ENCODE measurements at regions not wholly inside any gene's neighbourhood (a gene's known extent, or its start where the extent isn't known, plus 50 kb on each side); places are given as distances from the start of the nearest gene placed in this dataset.
"Not testable (repeated sequence)": the region's sequence is repeated elsewhere in the genome, so short reads cannot be mapped to it uniquely, and the experiment has no call there.

- no peak for TF ChIP-seq CTCF (conservative IDR thresholded peaks at IDR 0.05)
- peak overlapping the region; percentile 26; the same call in 1 of the 2 replicates for H3K27ac ChIP-seq
Observed at GRCh38 chr2:129035992-129036391, 717.3 kb upstream of the HS6ST1 start.

GRCh38 chr2:129043677-129044076, 725.0 kb upstream of the HS6ST1 start:
- not testable (repeated sequence) for H3K27ac ChIP-seq

- H3K27ac ChIP-seq = not testable (repeated sequence)
Observed at GRCh38 chr2:129046475-129046874, 727.8 kb upstream of the HS6ST1 start.

DNA sequence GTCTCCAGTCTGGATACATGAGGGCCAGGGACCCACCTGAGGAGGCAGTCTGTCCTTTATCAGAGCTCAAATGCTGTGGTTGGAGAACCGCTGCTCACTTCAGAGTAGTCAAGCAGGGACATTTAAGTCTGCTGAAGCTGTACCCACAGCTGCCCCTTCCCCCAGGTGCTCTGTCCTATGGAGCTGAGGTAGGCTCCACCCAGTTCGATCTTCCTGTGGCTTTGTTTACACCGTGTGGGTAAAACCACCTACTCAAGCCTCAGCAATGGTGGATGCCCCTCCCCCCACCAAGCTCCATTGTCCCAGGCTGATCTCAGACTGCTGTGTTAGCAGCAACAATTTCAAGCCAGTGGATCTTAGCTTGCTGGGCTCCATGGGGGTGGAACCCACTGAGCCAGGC, 731.4 kb upstream of the HS6ST1 start:
- no peak for TF ChIP-seq CTCF (conservative IDR thresholded peaks at IDR 0.05)
- H3K27ac ChIP-seq = no peak overlapping the region

- peak overlapping the region; percentile 100; the same call in 1 of the 2 replicates for H3K27ac ChIP-seq
- no peak for TF ChIP-seq CTCF (conservative IDR thresholded peaks at IDR 0.05)
Observed at GRCh38 chr2:129055242-129055641, 736.6 kb upstream of the HS6ST1 start.

DNA sequence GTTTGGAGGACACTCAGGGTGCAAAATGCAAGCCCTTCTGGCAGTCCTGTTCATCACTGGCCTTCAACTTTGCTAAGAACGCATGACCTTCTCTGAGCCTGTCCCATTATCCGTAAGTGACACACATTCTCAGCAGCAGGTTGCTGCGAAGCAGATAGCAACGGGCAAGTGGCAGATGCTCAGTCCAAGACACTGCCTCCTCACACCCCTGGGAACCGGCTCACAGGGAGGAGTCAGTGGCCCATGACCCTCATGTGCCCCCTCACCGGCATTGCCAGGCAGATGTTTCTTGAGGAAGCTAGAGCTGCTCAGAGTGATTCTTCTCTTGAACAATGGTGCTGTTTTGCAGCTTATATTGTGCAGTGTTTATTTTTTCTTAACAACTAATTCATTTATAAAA, 737.2 kb upstream of the HS6ST1 start:
- H3K27ac ChIP-seq = peak overlapping the region; percentile 100; the same call in 1 of the 2 replicates
- TF ChIP-seq CTCF (conservative IDR thresholded peaks at IDR 0.05) = no peak

GRCh38 chr2:129056309-129056958, 737.8 kb upstream of the HS6ST1 start:
- no peak for TF ChIP-seq CTCF (conservative IDR thresholded peaks at IDR 0.05)
- H3K27ac ChIP-seq = peak overlapping the region; percentile 100

- H3K27ac ChIP-seq = peak overlapping the region; percentile 100
- TF ChIP-seq CTCF (conservative IDR thresholded peaks at IDR 0.05) = no peak
Observed at GRCh38 chr2:129056959-129057317, 738.3 kb upstream of the HS6ST1 start.

- TF ChIP-seq CTCF (conservative IDR thresholded peaks at IDR 0.05) = no peak
- peak overlapping the region; percentile 100 for H3K27ac ChIP-seq
Observed at GRCh38 chr2:129058981-129059380, 740.3 kb upstream of the HS6ST1 start.

Data from VCaP (cell line).